ENCODE measurements at regions not wholly inside any gene's neighbourhood (a gene's known extent, or its start where the extent isn't known, plus 50 kb on each side); places are given as distances from the start of the nearest gene placed in this dataset.

- DNase-seq (ENCODE audit: low read depth, low spot score): no peak
- CTCF ChIA-PET: no interaction called here
- TF ChIP-seq CTCF (IDR thresholded peaks at IDR 0.05; ENCODE audit: insufficient read depth, low read length, missing control alignments): no peak
- POLR2A ChIA-PET: no interaction called here
- H3K4me3 ChIP-seq (ENCODE audit: low read depth, low read length): no peak overlapping the region
These were observed 83.7 kb upstream of the NEO1 start for GRCh38 chr15:72968531-72968922.

DNA sequence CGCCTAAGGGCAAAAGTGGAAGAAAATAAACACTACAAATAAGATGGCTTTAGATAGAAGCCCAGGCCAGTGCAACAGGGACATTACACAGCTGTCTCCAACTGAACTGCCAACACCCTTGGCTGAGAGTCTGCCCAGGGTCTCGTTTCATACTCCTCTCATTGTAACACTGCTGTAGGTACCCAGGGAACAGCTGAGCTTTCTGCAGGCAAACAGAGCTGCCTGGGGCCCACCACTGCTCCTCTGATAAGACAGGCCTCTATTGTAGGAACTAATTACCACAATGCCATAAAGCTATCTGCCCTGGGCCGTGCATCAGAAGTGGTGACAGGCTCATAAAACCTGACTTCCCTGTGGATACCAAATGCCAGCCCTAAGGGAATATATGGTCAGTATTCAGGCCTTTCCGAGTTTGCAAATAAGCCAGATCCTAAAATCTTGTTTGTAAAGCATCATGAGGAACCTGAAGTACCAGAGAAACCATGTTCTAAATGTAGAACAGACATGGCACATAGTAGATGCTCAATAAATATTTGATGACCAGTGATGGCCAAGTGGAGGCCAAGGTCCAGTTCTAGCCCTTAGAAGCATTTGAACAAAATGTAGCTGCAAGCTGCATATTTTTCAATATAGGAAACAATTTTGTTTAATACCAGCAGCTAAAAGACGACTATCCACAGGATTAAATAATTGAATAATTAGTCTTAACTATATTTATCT, 84.3 kb upstream of the NEO1 start:
- no peak for TF ChIP-seq CTCF (IDR thresholded peaks at IDR 0.05; ENCODE audit: insufficient read depth, low read length, missing control alignments)
- ChIA-PET POLR2A (no interaction called here), CTCF (no interaction called here)
- no peak for DNase-seq (ENCODE audit: low read depth, low spot score)
- no peak overlapping the region for H3K4me3 ChIP-seq (ENCODE audit: low read depth, low read length)

GRCh38 chr15:72967397-72967796, 84.9 kb upstream of the NEO1 start:
- no peak for DNase-seq (ENCODE audit: low read depth, low spot score)
- POLR2A ChIA-PET: no interaction called here
- TF ChIP-seq CTCF (IDR thresholded peaks at IDR 0.05; ENCODE audit: insufficient read depth, low read length, missing control alignments): no peak
- no peak overlapping the region for H3K4me3 ChIP-seq (ENCODE audit: low read depth, low read length)
- CTCF ChIA-PET: no interaction called here

- H3K4me3 ChIP-seq (ENCODE audit: low read depth, low read length): no peak overlapping the region
- no peak for DNase-seq (ENCODE audit: low read depth, low spot score)
- TF ChIP-seq CTCF (IDR thresholded peaks at IDR 0.05; ENCODE audit: insufficient read depth, low read length, missing control alignments): no peak
- POLR2A ChIA-PET: no interaction called here
- CTCF ChIA-PET: no interaction called here
These were observed 85.6 kb upstream of the NEO1 start for GRCh38 chr15:72966641-72967040.

GRCh38 chr15:72965671-72966070, 86.6 kb upstream of the NEO1 start:
- CTCF ChIA-PET: no interaction called here
- no peak overlapping the region for H3K4me3 ChIP-seq (ENCODE audit: low read depth, low read length)
- no peak for DNase-seq (ENCODE audit: low read depth, low spot score)
- no peak for TF ChIP-seq CTCF (IDR thresholded peaks at IDR 0.05; ENCODE audit: insufficient read depth, low read length, missing control alignments)
- POLR2A ChIA-PET: no interaction called here

DNA sequence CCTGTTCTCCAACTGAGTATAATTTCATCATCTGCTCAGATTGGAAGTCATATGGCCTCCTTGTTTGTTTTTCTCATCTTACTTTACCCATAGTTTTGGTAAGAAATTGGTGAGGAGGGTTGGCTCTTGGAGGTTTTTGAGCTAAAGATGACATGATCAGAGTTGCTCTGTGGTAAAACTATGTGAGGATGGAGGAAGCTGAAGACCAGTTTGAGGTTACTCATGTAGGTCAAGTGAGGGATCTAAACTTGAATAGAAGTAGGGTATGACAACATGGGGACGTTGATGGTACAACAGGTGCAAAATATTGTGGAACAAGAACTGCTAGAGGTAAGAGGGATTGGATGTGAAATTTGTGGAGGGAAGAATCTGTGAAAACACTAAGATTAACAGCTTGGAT, 87.7 kb upstream of the NEO1 start:
- CTCF ChIA-PET: interaction anchor here (1.5 kb wide), 1 partner anchor 10 kb away, joined by 5 read pairs; no protein-coding TSS in a partner anchor
- TF ChIP-seq CTCF (IDR thresholded peaks at IDR 0.05; ENCODE audit: insufficient read depth, low read length, missing control alignments): no peak
- no peak for DNase-seq (ENCODE audit: low read depth, low spot score)

More for the DNA sequence above, 87.7 kb upstream of the NEO1 start:
- H3K4me3 ChIP-seq (ENCODE audit: low read depth, low read length): no peak overlapping the region
- POLR2A ChIA-PET: no interaction called here

Measured in AG04449 (cell line).